Osteocyte (in vitro differentiated cells): ENCODE measurements at regions not wholly inside any gene's neighbourhood (a gene's known extent, or its start where the extent isn't known, plus 50 kb on each side); places are given as distances from the start of the nearest gene placed in this dataset.

Experiments
- DNase-seq: peaks from one replicate; pipeline ENCODE4 v3.0.0; 2021; ENCODE audit warnings: mixed read lengths; ENCODE audit not compliant: unreplicated experiment; ENCODE audit errors: extremely low spot score
- H3K27ac Mint-ChIP-seq: one replicate; pipeline ENCODE4 v1.8.0; 2021; ENCODE audit warnings: mild to moderate bottlenecking, mixed read lengths; ENCODE audit not compliant: unreplicated experiment
- H3K27me3 Mint-ChIP-seq: one replicate; pipeline ENCODE4 v1.8.0; 2021; ENCODE audit warnings: mixed read lengths; ENCODE audit not compliant: unreplicated experiment
- H3K36me3 Mint-ChIP-seq: one replicate; pipeline ENCODE4 v1.8.0; 2021; ENCODE audit warnings: mixed read lengths; ENCODE audit not compliant: unreplicated experiment
- H3K4me1 Mint-ChIP-seq: one replicate; pipeline ENCODE4 v1.8.0; 2021; ENCODE audit warnings: mixed read lengths; ENCODE audit not compliant: unreplicated experiment
- H3K4me3 Mint-ChIP-seq: one replicate; pipeline ENCODE4 v1.8.0; 2021; ENCODE audit warnings: mild to moderate bottlenecking, moderate library complexity, mixed read lengths; ENCODE audit not compliant: unreplicated experiment
- H3K9me3 Mint-ChIP-seq: one replicate; pipeline ENCODE4 v1.8.0; 2021; ENCODE audit warnings: mixed read lengths; ENCODE audit not compliant: unreplicated experiment
- TF ChIP-seq, protein P1 (sequence below): fragments of 200-600 bp; sonication (generic); IDR thresholded peaks from 2 replicates; pipeline ENCODE4 v1.5.0; 2021; ENCODE audit warnings: antibody characterized with exemption, mild to moderate bottlenecking, moderate library complexity

DNA sequence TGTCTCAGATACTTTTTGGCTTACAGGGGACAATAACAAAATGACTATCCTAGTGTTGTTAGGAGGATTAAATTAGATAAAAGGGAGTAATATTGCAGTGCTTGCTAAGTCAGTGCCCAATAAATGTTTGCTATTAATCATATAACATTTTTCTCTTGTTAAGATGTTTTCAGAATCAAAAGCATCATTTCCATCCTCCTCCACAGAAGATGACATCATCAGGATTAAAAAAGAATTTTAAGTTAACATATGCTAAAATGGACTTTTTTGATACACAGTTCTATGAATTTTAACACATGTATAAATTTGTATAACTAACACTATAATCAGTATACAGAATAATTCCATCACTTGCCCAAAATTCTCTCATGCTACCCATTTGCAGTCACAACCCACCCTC, 492.6 kb downstream of the GRIN2A start:
- TF ChIP-seq, protein P1, sequence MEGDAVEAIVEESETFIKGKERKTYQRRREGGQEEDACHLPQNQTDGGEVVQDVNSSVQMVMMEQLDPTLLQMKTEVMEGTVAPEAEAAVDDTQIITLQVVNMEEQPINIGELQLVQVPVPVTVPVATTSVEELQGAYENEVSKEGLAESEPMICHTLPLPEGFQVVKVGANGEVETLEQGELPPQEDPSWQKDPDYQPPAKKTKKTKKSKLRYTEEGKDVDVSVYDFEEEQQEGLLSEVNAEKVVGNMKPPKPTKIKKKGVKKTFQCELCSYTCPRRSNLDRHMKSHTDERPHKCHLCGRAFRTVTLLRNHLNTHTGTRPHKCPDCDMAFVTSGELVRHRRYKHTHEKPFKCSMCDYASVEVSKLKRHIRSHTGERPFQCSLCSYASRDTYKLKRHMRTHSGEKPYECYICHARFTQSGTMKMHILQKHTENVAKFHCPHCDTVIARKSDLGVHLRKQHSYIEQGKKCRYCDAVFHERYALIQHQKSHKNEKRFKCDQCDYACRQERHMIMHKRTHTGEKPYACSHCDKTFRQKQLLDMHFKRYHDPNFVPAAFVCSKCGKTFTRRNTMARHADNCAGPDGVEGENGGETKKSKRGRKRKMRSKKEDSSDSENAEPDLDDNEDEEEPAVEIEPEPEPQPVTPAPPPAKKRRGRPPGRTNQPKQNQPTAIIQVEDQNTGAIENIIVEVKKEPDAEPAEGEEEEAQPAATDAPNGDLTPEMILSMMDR: no peak
- no peak overlapping the region for H3K27ac Mint-ChIP-seq
- no peak overlapping the region for H3K4me3 Mint-ChIP-seq

DNA sequence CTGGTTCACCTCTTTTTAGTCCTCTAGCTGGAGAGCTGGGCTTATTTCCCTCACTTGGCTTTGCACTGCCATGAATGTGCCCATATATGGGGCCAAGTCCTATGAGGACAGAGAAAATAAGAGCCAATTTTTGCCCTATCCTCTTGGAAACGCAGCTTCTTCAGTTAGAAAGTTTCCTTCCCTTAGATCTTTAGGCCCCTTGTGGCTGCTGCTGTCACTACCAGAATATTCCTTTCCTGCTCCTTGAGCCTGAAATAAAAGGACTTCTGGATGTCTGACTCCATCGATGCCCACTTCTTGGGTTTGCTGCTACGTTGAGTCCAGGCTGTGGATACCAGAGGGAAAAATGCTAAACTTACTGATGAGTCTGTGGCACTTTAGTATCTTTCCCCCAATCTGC, 487.1 kb downstream of the GRIN2A start:
- Mint-ChIP-seq H3K9me3 (no peaks in the 10 kb centered on the region), H3K4me3 (no peak overlapping the region), H3K4me1 (no peaks in the 10 kb centered on the region), H3K27ac (no peak overlapping the region), H3K36me3 (no peaks in the 10 kb centered on the region), H3K27me3 (no peaks in the 10 kb centered on the region)
- no peak for DNase-seq
- TF ChIP-seq, protein P1: no peak

More for the DNA sequence above, 492.6 kb downstream of the GRIN2A start:
- DNase-seq: no peak
- no peaks in the 10 kb centered on the region for H3K27me3 Mint-ChIP-seq
- H3K36me3 Mint-ChIP-seq: no peaks in the 10 kb centered on the region
- no peaks in the 10 kb centered on the region for H3K4me1 Mint-ChIP-seq
- H3K9me3 Mint-ChIP-seq: no peaks in the 10 kb centered on the region
